DOHH2 (cell line): ENCODE measurements at regions not wholly inside any gene's neighbourhood (a gene's known extent, or its start where the extent isn't known, plus 50 kb on each side); places are given as distances from the start of the nearest gene placed in this dataset.

Source experiments
- EZH2phosphoT487 ChIP-seq: fragments of 200-600 bp; sonication (generic); IDR thresholded peaks from 2 replicates; pipeline ENCODE4 v1.6.1; 2017; ENCODE audit warnings: borderline replicate concordance, mild to moderate bottlenecking, antibody characterized with exemption, low read length, moderate library complexity, mixed read lengths
- TF ChIP-seq, protein P1 (sequence below): fragments of 200-600 bp; sonication (generic); IDR thresholded peaks from one replicate; pipeline ENCODE4 v1.5.1; 2014; ENCODE audit warnings: antibody characterized with exemption, mild to moderate bottlenecking, low read depth, low read length; ENCODE audit not compliant: poor library complexity, severe bottlenecking

GRCh38 chr6:67328269-67328668 is 1306.8 kb upstream of the ADGRB3 start:
- TF ChIP-seq, protein P1, sequence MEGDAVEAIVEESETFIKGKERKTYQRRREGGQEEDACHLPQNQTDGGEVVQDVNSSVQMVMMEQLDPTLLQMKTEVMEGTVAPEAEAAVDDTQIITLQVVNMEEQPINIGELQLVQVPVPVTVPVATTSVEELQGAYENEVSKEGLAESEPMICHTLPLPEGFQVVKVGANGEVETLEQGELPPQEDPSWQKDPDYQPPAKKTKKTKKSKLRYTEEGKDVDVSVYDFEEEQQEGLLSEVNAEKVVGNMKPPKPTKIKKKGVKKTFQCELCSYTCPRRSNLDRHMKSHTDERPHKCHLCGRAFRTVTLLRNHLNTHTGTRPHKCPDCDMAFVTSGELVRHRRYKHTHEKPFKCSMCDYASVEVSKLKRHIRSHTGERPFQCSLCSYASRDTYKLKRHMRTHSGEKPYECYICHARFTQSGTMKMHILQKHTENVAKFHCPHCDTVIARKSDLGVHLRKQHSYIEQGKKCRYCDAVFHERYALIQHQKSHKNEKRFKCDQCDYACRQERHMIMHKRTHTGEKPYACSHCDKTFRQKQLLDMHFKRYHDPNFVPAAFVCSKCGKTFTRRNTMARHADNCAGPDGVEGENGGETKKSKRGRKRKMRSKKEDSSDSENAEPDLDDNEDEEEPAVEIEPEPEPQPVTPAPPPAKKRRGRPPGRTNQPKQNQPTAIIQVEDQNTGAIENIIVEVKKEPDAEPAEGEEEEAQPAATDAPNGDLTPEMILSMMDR = no peak
- TF ChIP-seq EZH2phosphoT487 = no peak
